ENCODE measurements at regions not wholly inside any gene's neighbourhood (a gene's known extent, or its start where the extent isn't known, plus 50 kb on each side); places are given as distances from the start of the nearest gene placed in this dataset.

- no peak for DNase-seq (ENCODE audit: low read depth in 2 of 2)
- H3K36me3 ChIP-seq (ENCODE audit: control insufficient read depth, insufficient read depth, low read length): no peaks in the 10 kb centered on the region
- no peak overlapping the region for H3K4me2 ChIP-seq (ENCODE audit: extremely low read depth, insufficient read depth, low read length)
- no peaks in the 10 kb centered on the region for H3K79me2 ChIP-seq (ENCODE audit: control insufficient read depth, insufficient read depth, low read length)
- H3K27ac ChIP-seq (ENCODE audit: insufficient read depth, low read length): no peak overlapping the region
- H3K4me3 ChIP-seq (replicated peaks in 1 of 4; ENCODE audit: control extremely low read depth in 1 of 4, insufficient read depth in 1 of 4, low read depth in 3 of 4, low read length in 4 of 4): no peak overlapping the region
- no peaks in the 10 kb centered on the region for H3K9me3 ChIP-seq (ENCODE audit: control insufficient read depth, insufficient read depth, low read depth, low read length)
- no peaks in the 10 kb centered on the region for H3K27me3 ChIP-seq (ENCODE audit: control insufficient read depth, insufficient read depth, low read length)
- no peaks in the 10 kb centered on the region for H3K4me1 ChIP-seq (ENCODE audit: control insufficient read depth, extremely low read depth, insufficient read depth, low read length)
- H2AFZ ChIP-seq (ENCODE audit: low read length): no peak overlapping the region
- H4K20me1 ChIP-seq (ENCODE audit: control insufficient read depth, extremely low read depth, insufficient read depth, low read length): no peaks in the 10 kb centered on the region
- no peak for TF ChIP-seq CTCF (conservative IDR thresholded peaks at IDR 0.05 in 1 of 2, IDR thresholded peaks at IDR 0.05 in 1 of 2; ENCODE audit: low read depth in 1 of 2, low read length in 2 of 2)
- no peak for TF ChIP-seq EZH2 (IDR thresholded peaks at IDR 0.05; ENCODE audit: low read length, missing control alignments)
- no peak overlapping the region for H3K9ac ChIP-seq (ENCODE audit: insufficient read depth, low read length)
Observed at GRCh38 chr20:24043294-24043693, 54.7 kb upstream of the GGTLC1 start.

GRCh38 chr20:24042646-24043045 lies 54.1 kb upstream of the GGTLC1 start:
- no peak overlapping the region for H3K4me3 ChIP-seq (replicated peaks in 1 of 4; ENCODE audit: control extremely low read depth in 1 of 4, insufficient read depth in 1 of 4, low read depth in 3 of 4, low read length in 4 of 4)

GRCh38 chr20:24040896-24041459 lies 52.4 kb upstream of the GGTLC1 start:
- Histone ChIP-seq H3K27me3 (ENCODE audit: control insufficient read depth, insufficient read depth, low read length) (no peaks in the 10 kb centered on the region), H3K4me2 (ENCODE audit: extremely low read depth, insufficient read depth, low read length) (no peak overlapping the region), H3K9ac (ENCODE audit: insufficient read depth, low read length) (no peak overlapping the region), H3K79me2 (ENCODE audit: control insufficient read depth, insufficient read depth, low read length) (no peaks in the 10 kb centered on the region), H3K4me1 (ENCODE audit: control insufficient read depth, extremely low read depth, insufficient read depth, low read length) (no peaks in the 10 kb centered on the region), H3K36me3 (ENCODE audit: control insufficient read depth, insufficient read depth, low read length) (no peaks in the 10 kb centered on the region), H3K4me3 (replicated peaks in 1 of 4; ENCODE audit: control extremely low read depth in 1 of 4, insufficient read depth in 1 of 4, low read depth in 3 of 4, low read length in 4 of 4) (no peak overlapping the region), H2AFZ (ENCODE audit: low read length) (no peak overlapping the region), H3K9me3 (ENCODE audit: control insufficient read depth, insufficient read depth, low read depth, low read length) (no peaks in the 10 kb centered on the region), H3K27ac (ENCODE audit: insufficient read depth, low read length) (no peak overlapping the region), H4K20me1 (ENCODE audit: control insufficient read depth, extremely low read depth, insufficient read depth, low read length) (no peaks in the 10 kb centered on the region)
- no peak for DNase-seq (ENCODE audit: low read depth in 2 of 2)
- TF ChIP-seq EZH2 (IDR thresholded peaks at IDR 0.05; ENCODE audit: low read length, missing control alignments): no peak
- no peak for TF ChIP-seq CTCF (conservative IDR thresholded peaks at IDR 0.05 in 1 of 2, IDR thresholded peaks at IDR 0.05 in 1 of 2; ENCODE audit: low read depth in 1 of 2, low read length in 2 of 2)

More at GRCh38 chr20:24042646-24043045, 54.1 kb upstream of the GGTLC1 start:
- Histone ChIP-seq H3K9me3 (ENCODE audit: control insufficient read depth, insufficient read depth, low read depth, low read length) (no peaks in the 10 kb centered on the region), H3K4me1 (ENCODE audit: control insufficient read depth, extremely low read depth, insufficient read depth, low read length) (no peaks in the 10 kb centered on the region), H3K79me2 (ENCODE audit: control insufficient read depth, insufficient read depth, low read length) (no peaks in the 10 kb centered on the region), H3K9ac (ENCODE audit: insufficient read depth, low read length) (no peak overlapping the region), H2AFZ (ENCODE audit: low read length) (no peak overlapping the region), H3K27me3 (ENCODE audit: control insufficient read depth, insufficient read depth, low read length) (no peaks in the 10 kb centered on the region), H3K27ac (ENCODE audit: insufficient read depth, low read length) (no peak overlapping the region), H3K4me2 (ENCODE audit: extremely low read depth, insufficient read depth, low read length) (no peak overlapping the region), H3K36me3 (ENCODE audit: control insufficient read depth, insufficient read depth, low read length) (no peaks in the 10 kb centered on the region), H4K20me1 (ENCODE audit: control insufficient read depth, extremely low read depth, insufficient read depth, low read length) (no peaks in the 10 kb centered on the region)
- no peak for DNase-seq (ENCODE audit: low read depth in 2 of 2)
- TF ChIP-seq CTCF (conservative IDR thresholded peaks at IDR 0.05 in 1 of 2, IDR thresholded peaks at IDR 0.05 in 1 of 2; ENCODE audit: low read depth in 1 of 2, low read length in 2 of 2) (no peak), EZH2 (IDR thresholded peaks at IDR 0.05; ENCODE audit: low read length, missing control alignments) (no peak)
